HUES6 (cell line): ENCODE measurements at regions not wholly inside any gene's neighbourhood (a gene's known extent, or its start where the extent isn't known, plus 50 kb on each side); places are given as distances from the start of the nearest gene placed in this dataset.

Source experiments
- H3K27ac ChIP-seq: 2 replicates; pipeline ENCODE4 v1.7.0; 2013; ENCODE audit warnings: low read depth, mild to moderate bottlenecking, low read length, inconsistent platforms
- H3K27me3 ChIP-seq: 2 replicates; pipeline ENCODE4 v1.6.1; 2013; ENCODE audit warnings: low read length; ENCODE audit not compliant: control insufficient read depth, insufficient read depth
- H3K36me3 ChIP-seq: 2 replicates; pipeline ENCODE4 v1.6.1; 2013; ENCODE audit warnings: low read length; ENCODE audit not compliant: control insufficient read depth, insufficient read depth
- H3K4me1 ChIP-seq: 2 replicates; pipeline ENCODE4 v1.6.1; 2013; ENCODE audit warnings: low read length; ENCODE audit not compliant: control insufficient read depth, insufficient read depth
- H3K4me3 ChIP-seq: 2 replicates; pipeline ENCODE4 v1.5.1; 2013; ENCODE audit warnings: low read depth, low read length
- H3K9ac ChIP-seq: one replicate; pipeline ENCODE4 v1.6.1; 2013; ENCODE audit warnings: mild to moderate bottlenecking, low read length
- H3K9me3 ChIP-seq: 2 replicates; pipeline ENCODE4 v1.6.1; 2013; ENCODE audit warnings: low read depth, low read length; ENCODE audit not compliant: control insufficient read depth, insufficient read depth

GRCh38 chr15:87322870-87323269 is 933.7 kb downstream of the NTRK3 start:
- Histone ChIP-seq H3K36me3 (no peaks in the 10 kb centered on the region), H3K9ac (no peak overlapping the region), H3K9me3 (no peaks in the 10 kb centered on the region), H3K27ac (no peak overlapping the region), H3K4me3 (no peak overlapping the region), H3K4me1 (peaks cover 4% of the 10 kb centered on the region), H3K27me3 (no peaks in the 10 kb centered on the region)

- no peak overlapping the region for H3K27ac ChIP-seq
- no peaks in the 10 kb centered on the region for H3K9me3 ChIP-seq
- H3K4me3 ChIP-seq, result no peak overlapping the region
- no peak overlapping the region for H3K9ac ChIP-seq
- H3K4me1 ChIP-seq, result peaks cover 8% of the 10 kb centered on the region
- no peaks in the 10 kb centered on the region for H3K27me3 ChIP-seq
- no peaks in the 10 kb centered on the region for H3K36me3 ChIP-seq
Observed at GRCh38 chr15:87322265-87322664, 934.3 kb downstream of the NTRK3 start.

- Histone ChIP-seq H3K27ac (no peak overlapping the region), H3K4me3 (no peak overlapping the region), H3K36me3 (no peaks in the 10 kb centered on the region), H3K27me3 (no peaks in the 10 kb centered on the region), H3K4me1 (peaks cover 8% of the 10 kb centered on the region), H3K9ac (no peak overlapping the region), H3K9me3 (no peaks in the 10 kb centered on the region)
Observed at GRCh38 chr15:87317900-87318299, 938.6 kb downstream of the NTRK3 start.

- Histone ChIP-seq H3K9ac (no peak overlapping the region), H3K9me3 (no peaks in the 10 kb centered on the region), H3K4me3 (no peak overlapping the region), H3K36me3 (no peaks in the 10 kb centered on the region), H3K4me1 (no peaks in the 10 kb centered on the region), H3K27me3 (no peaks in the 10 kb centered on the region), H3K27ac (no peak overlapping the region)
Observed at GRCh38 chr15:87312221-87312620, 944.3 kb downstream of the NTRK3 start.

DNA sequence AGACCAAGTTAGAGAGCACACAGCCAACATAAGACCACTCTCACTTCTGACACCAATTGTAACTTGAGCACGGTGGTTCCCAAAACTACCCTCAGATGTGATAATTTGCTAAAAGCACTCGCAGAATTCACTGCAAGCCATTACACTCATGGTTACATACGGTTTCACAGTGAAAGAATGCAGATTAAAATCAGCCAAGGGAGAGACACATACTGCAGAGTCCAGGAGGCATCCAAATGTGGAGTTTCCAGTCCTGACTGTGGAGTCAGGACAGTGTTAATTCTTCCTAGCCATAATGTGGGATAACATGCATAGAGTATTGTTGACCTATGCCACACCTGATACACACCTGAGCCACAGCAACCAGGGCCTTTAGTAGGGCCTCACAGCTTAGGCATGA is 956.4 kb downstream of the NTRK3 start:
- H3K4me1 ChIP-seq, result no peaks in the 10 kb centered on the region
- no peak overlapping the region for H3K9ac ChIP-seq
- no peaks in the 10 kb centered on the region for H3K36me3 ChIP-seq
- no peaks in the 10 kb centered on the region for H3K9me3 ChIP-seq
- no peaks in the 10 kb centered on the region for H3K27me3 ChIP-seq
- H3K27ac ChIP-seq, result no peak overlapping the region
- no peak overlapping the region for H3K4me3 ChIP-seq

GRCh38 chr15:87294854-87295253 is 961.7 kb downstream of the NTRK3 start:
- Histone ChIP-seq H3K27ac (no peak overlapping the region), H3K4me1 (no peaks in the 10 kb centered on the region), H3K9me3 (peaks cover 6% of the 10 kb centered on the region; the same call in 1 of the 2 replicates), H3K36me3 (no peaks in the 10 kb centered on the region), H3K27me3 (no peaks in the 10 kb centered on the region), H3K9ac (no peak overlapping the region), H3K4me3 (no peak overlapping the region)

DNA sequence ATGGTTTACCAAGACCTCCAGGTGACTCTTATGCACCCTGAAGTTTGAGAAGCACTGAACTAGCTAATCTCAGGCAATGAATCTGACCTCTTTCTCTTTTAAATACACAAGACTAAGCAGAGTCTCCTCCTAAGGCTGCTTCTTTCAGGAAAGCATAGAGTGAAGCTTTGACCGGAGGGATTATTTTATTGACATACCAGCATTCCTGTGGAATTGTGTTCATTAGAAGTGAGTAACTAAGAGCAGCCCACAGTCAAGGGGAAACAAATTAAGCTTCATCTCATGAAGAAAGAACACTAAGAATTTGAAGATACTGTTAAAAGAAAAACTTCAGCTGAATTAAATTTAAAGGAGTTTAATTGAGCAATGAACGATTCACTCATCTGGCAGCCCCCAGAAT is 963.5 kb downstream of the NTRK3 start:
- Histone ChIP-seq H3K27ac (no peak overlapping the region), H3K4me3 (no peak overlapping the region), H3K27me3 (no peaks in the 10 kb centered on the region), H3K36me3 (no peaks in the 10 kb centered on the region), H3K9ac (no peak overlapping the region), H3K4me1 (no peaks in the 10 kb centered on the region), H3K9me3 (peaks cover 6% of the 10 kb centered on the region; the same call in 1 of the 2 replicates)

DNA sequence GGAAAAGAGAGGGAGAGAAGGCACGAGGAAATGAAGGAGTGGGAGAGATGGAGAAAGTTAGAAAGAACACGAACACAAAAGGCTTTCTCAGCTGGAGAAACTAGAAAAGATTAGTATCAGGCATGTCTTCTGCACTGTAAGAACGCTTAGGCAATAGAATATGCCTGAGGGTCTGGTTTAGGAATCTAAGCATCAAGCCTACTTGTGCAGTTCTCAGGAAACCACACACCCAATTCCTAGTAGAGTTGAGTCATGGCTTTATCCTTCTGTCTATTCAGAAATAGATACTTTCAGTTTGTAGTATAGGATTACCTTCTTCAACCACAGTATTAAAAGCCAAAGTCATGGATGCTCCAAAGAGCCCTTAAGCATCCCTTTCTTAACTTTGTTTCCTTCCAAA is 969.4 kb downstream of the NTRK3 start:
- peaks cover 6% of the 10 kb centered on the region; the same call in 1 of the 2 replicates for H3K9me3 ChIP-seq
- no peaks in the 10 kb centered on the region for H3K4me1 ChIP-seq
- no peak overlapping the region for H3K27ac ChIP-seq
- no peak overlapping the region for H3K4me3 ChIP-seq
- H3K9ac ChIP-seq, result no peak overlapping the region
- H3K27me3 ChIP-seq, result no peaks in the 10 kb centered on the region
- no peaks in the 10 kb centered on the region for H3K36me3 ChIP-seq

- Histone ChIP-seq H3K9ac (no peak overlapping the region), H3K9me3 (0 out of 2 replicates have a peak, but pooled peaks cover 4% of the 10 kb centered on the region), H3K27ac (no peak overlapping the region), H3K4me3 (no peak overlapping the region), H3K27me3 (no peaks in the 10 kb centered on the region), H3K4me1 (no peaks in the 10 kb centered on the region), H3K36me3 (no peaks in the 10 kb centered on the region)
Observed at GRCh38 chr15:87269566-87269965, 987.0 kb downstream of the NTRK3 start.

DNA sequence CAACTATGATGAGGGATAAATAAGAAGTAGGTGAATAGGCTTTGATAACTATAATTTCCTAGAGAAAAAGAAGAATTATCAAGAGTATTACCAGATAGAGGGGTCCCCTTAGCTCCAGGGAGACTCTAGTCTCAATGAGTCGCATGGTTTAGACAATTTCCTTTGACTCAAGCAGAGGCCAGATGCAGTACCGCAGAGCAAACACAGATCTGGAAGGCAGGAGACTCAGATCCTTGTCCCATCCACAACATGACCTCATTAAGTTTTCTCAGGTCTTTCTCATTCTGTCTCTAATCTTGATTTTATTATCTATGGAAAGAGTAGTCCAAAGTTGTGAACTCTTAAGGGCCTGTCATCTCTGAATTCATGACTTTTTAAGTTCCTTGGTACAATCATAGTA is 987.9 kb downstream of the NTRK3 start:
- Histone ChIP-seq H3K4me3 (no peak overlapping the region), H3K9ac (no peak overlapping the region), H3K9me3 (0 out of 2 replicates have a peak, but pooled peaks cover 3% of the 10 kb centered on the region), H3K27me3 (no peaks in the 10 kb centered on the region), H3K27ac (no peak overlapping the region), H3K36me3 (no peaks in the 10 kb centered on the region), H3K4me1 (no peaks in the 10 kb centered on the region)

DNA sequence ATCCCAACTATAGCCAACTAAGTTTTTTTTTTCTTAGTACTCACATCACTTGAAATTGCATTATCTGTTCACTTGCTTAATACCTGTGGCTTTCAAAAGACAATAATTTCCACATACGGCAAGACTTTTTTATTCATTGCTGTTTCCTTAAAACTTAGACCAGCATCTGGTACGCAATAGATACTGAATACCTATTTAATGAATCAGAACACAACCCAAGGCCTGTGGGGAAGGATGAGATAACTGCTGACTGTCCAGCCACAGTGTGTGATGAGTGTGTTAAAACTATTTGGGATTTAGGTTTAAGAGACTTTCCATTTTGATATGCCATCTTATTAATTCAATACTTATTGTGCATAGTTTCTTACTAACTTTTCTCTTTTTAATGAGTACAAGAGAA is 988.7 kb downstream of the NTRK3 start:
- Histone ChIP-seq H3K9ac (no peak overlapping the region), H3K27ac (no peak overlapping the region), H3K27me3 (no peaks in the 10 kb centered on the region), H3K4me1 (no peaks in the 10 kb centered on the region), H3K4me3 (no peak overlapping the region), H3K9me3 (no peaks in the 10 kb centered on the region), H3K36me3 (no peaks in the 10 kb centered on the region)

- Histone ChIP-seq H3K27me3 (no peaks in the 10 kb centered on the region), H3K27ac (no peak overlapping the region), H3K4me1 (no peaks in the 10 kb centered on the region), H3K4me3 (no peak overlapping the region), H3K36me3 (no peaks in the 10 kb centered on the region), H3K9ac (no peak overlapping the region), H3K9me3 (no peaks in the 10 kb centered on the region)
Observed at GRCh38 chr15:87263871-87264270, 992.7 kb downstream of the NTRK3 start.
